MM.1S (cell line): ENCODE measurements at regions not wholly inside any gene's neighbourhood (a gene's known extent, or its start where the extent isn't known, plus 50 kb on each side); places are given as distances from the start of the nearest gene placed in this dataset.

Experiments used
- DNase-seq: peaks from one replicate; pipeline ENCODE4 v3.0.0-alpha.2; 2015
- H2AFZ ChIP-seq: fragments of 300-600 bp; sonication (generic); 2 replicates; pipeline ENCODE4 v1.6.0; 2016; ENCODE audit warnings: antibody characterized with exemption, low read length
- H3F3A ChIP-seq: fragments of 300-600 bp; sonication (generic); 2 replicates; pipeline ENCODE4 v1.6.1; 2016; ENCODE audit warnings: mild to moderate bottlenecking, antibody characterized with exemption, low read length, moderate library complexity, mixed read lengths; ENCODE audit not compliant: insufficient read depth
- H3K27ac ChIP-seq: fragments of 300-600 bp; sonication (generic); 2 replicates; pipeline ENCODE4 v1.5.1; 2016; ENCODE audit warnings: mild to moderate bottlenecking, low read length
- H3K27me3 ChIP-seq: fragments of 300-600 bp; sonication (generic); replicated peaks from 2 replicates; pipeline ENCODE4 v1.6.0; 2016; ENCODE audit warnings: low read length; ENCODE audit not compliant: insufficient read depth
- H3K36me3 ChIP-seq: fragments of 300-600 bp; sonication (generic); replicated peaks from 2 replicates; pipeline ENCODE4 v1.6.1; 2016; ENCODE audit warnings: mild to moderate bottlenecking, low read length, mixed read lengths; ENCODE audit not compliant: insufficient read depth
- H3K4me1 ChIP-seq: fragments of 300-600 bp; sonication (generic); 2 replicates; pipeline ENCODE4 v1.6.1; 2016; ENCODE audit warnings: low read length, mixed read lengths
- H3K4me2 ChIP-seq: fragments of 300-600 bp; sonication (generic); 2 replicates; pipeline ENCODE4 v1.6.0; 2016; ENCODE audit warnings: low read depth, low read length
- H3K4me3 ChIP-seq: fragments of 300-600 bp; sonication (generic); 2 replicates; pipeline ENCODE4 v1.5.1; 2016; ENCODE audit warnings: low read length, mixed read lengths
- H3K79me2 ChIP-seq: fragments of 300-600 bp; sonication (generic); 2 replicates; pipeline ENCODE4 v1.6.1; 2016; ENCODE audit warnings: mixed run types, low read length, mixed read lengths
- H3K9ac ChIP-seq: fragments of 300-600 bp; sonication (generic); 2 replicates; pipeline ENCODE4 v1.6.1; 2016; ENCODE audit warnings: low read length, mixed read lengths
- H3K9me2 ChIP-seq: fragments of 300-600 bp; sonication (generic); replicated peaks from 2 replicates; pipeline ENCODE4 v1.6.1; 2016; ENCODE audit warnings: mild to moderate bottlenecking, low read length, mixed read lengths; ENCODE audit not compliant: insufficient read depth
- H3K9me3 ChIP-seq: fragments of 300-600 bp; sonication (generic); replicated peaks from 2 replicates; pipeline ENCODE4 v1.6.1; 2016; ENCODE audit warnings: mild to moderate bottlenecking, low read length, mixed read lengths; ENCODE audit not compliant: insufficient read depth
- H4K20me1 ChIP-seq: fragments of 300-600 bp; sonication (generic); 2 replicates; pipeline ENCODE4 v1.6.1; 2016; ENCODE audit warnings: mild to moderate bottlenecking, low read length, moderate library complexity, mixed read lengths; ENCODE audit not compliant: insufficient read depth
- EZH2 ChIP-seq: fragments of 300-600 bp; sonication (generic); optimal IDR thresholded peaks from 2 replicates; pipeline ENCODE3; 2017; ENCODE audit warnings: low read depth, mild to moderate bottlenecking, antibody characterized with exemption, low read length, mixed read lengths
- EZH2phosphoT487 ChIP-seq: fragments of 300-600 bp; sonication (generic); IDR thresholded peaks from 2 replicates; pipeline ENCODE4 v1.6.1; 2018; ENCODE audit warnings: antibody characterized with exemption, low read length
- TF ChIP-seq, protein P1 (sequence below): fragments of 300-600 bp; sonication (generic); IDR thresholded peaks from 2 replicates; pipeline ENCODE4 v1.5.1; 2016; ENCODE audit warnings: antibody characterized with exemption, low read length, mixed read lengths

DNA sequence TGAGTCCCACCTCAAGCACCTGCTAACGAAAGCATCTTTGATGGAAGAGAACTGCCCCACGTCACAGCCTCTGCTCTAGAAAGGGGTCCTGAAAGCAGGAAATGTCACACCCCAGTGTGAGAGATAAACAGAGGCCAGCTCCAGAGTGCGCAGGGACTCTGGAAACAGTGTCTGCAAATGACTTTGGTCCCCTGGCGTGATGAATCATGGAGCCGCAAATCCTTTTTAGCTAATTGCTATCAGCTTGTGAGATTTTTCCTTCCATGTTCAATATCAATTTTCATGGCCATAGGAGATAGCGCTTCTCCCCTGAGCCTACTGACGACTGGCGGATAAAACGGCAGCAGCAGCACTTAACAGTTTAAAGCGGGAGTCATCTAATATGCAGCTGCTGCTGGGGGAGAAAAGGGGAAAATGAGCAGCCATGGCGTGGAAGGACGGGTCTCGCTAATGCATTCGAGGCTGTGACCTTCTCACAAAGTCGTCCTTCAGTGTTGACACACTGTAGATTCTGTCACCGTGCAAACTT, 209.6 kb upstream of the IRX1 start:
- H3K27me3 ChIP-seq = no peaks in the 10 kb centered on the region
- no peaks in the 10 kb centered on the region for H3K9me3 ChIP-seq
- H4K20me1 ChIP-seq = no peaks in the 10 kb centered on the region
- TF ChIP-seq, protein P1, sequence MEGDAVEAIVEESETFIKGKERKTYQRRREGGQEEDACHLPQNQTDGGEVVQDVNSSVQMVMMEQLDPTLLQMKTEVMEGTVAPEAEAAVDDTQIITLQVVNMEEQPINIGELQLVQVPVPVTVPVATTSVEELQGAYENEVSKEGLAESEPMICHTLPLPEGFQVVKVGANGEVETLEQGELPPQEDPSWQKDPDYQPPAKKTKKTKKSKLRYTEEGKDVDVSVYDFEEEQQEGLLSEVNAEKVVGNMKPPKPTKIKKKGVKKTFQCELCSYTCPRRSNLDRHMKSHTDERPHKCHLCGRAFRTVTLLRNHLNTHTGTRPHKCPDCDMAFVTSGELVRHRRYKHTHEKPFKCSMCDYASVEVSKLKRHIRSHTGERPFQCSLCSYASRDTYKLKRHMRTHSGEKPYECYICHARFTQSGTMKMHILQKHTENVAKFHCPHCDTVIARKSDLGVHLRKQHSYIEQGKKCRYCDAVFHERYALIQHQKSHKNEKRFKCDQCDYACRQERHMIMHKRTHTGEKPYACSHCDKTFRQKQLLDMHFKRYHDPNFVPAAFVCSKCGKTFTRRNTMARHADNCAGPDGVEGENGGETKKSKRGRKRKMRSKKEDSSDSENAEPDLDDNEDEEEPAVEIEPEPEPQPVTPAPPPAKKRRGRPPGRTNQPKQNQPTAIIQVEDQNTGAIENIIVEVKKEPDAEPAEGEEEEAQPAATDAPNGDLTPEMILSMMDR = no peak
- TF ChIP-seq EZH2phosphoT487 (no peak), EZH2 (no peak)
- no peaks in the 10 kb centered on the region for H3K79me2 ChIP-seq
- no peaks in the 10 kb centered on the region for H3K9me2 ChIP-seq
- H3K4me1 ChIP-seq = no peaks in the 10 kb centered on the region
- H3K9ac ChIP-seq = no peak overlapping the region
- DNase-seq = no peak
- no peak overlapping the region for H2AFZ ChIP-seq
- no peak overlapping the region for H3K27ac ChIP-seq
- no peak overlapping the region for H3K4me2 ChIP-seq
- H3K36me3 ChIP-seq = no peaks in the 10 kb centered on the region
- no peak overlapping the region for H3K4me3 ChIP-seq
- H3F3A ChIP-seq = no peaks in the 10 kb centered on the region

DNA sequence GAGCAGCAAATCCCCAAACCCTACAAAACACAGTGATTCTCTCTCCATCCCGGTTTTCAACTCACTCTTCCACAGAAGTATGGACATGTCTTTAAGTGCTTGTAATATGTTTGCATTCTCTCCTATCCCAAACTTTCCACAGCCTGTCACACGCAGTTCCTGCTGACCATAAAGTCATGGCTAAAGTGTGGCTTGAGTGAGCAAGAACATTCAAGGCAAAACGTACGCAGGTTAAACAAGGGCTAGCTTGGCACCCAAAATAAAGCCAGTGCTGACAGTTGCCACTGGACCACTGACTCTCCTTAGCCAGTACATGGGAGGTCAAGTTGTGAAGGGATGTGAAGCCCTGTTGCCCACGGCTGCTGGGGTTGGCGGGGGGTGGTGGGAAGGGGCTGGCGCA, 211.1 kb upstream of the IRX1 start:
- no peak for DNase-seq
- Histone ChIP-seq H3K36me3 (no peaks in the 10 kb centered on the region), H3K27me3 (no peaks in the 10 kb centered on the region), H3K9me3 (no peaks in the 10 kb centered on the region), H3K27ac (no peak overlapping the region), H3F3A (no peaks in the 10 kb centered on the region), H3K9me2 (no peaks in the 10 kb centered on the region), H3K79me2 (no peaks in the 10 kb centered on the region), H3K9ac (no peak overlapping the region), H3K4me3 (no peak overlapping the region), H4K20me1 (no peaks in the 10 kb centered on the region), H2AFZ (no peak overlapping the region), H3K4me2 (no peak overlapping the region), H3K4me1 (no peaks in the 10 kb centered on the region)
- TF ChIP-seq, protein P1 = no peak
- TF ChIP-seq EZH2 = no peak

DNA sequence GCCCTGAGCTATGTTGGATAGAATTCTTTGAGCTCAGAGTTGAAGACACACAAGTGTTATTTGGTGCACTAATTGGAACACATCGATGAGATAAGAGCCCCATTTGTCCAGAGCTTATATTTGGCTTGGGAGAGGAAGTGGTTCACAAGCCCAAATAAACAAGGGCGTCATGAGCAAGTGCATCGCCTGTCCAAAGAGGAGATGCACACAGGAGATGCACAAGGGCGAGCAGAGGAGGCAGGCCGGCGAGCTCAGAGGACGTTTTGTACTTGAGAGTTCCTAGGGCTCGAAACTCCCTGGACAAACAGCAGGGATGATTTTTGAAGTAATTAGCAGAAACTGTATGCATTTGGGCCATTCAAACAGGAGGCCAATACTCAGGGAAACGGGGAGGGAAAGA, 212.8 kb upstream of the IRX1 start:
- no peaks in the 10 kb centered on the region for H4K20me1 ChIP-seq
- H3K27me3 ChIP-seq = no peaks in the 10 kb centered on the region
- no peaks in the 10 kb centered on the region for H3K9me2 ChIP-seq

More for the DNA sequence above, 212.8 kb upstream of the IRX1 start:
- Histone ChIP-seq H3F3A (no peaks in the 10 kb centered on the region), H3K27ac (no peak overlapping the region), H3K79me2 (no peaks in the 10 kb centered on the region), H3K4me1 (no peaks in the 10 kb centered on the region), H3K9me3 (no peaks in the 10 kb centered on the region), H3K4me3 (no peak overlapping the region), H2AFZ (no peak overlapping the region), H3K9ac (no peak overlapping the region), H3K36me3 (no peaks in the 10 kb centered on the region), H3K4me2 (no peak overlapping the region)
- no peak for DNase-seq
- TF ChIP-seq, protein P1 = no peak
- TF ChIP-seq EZH2 = no peak
- no peak for TF ChIP-seq EZH2phosphoT487
